ENCODE measurements at regions not wholly inside any gene's neighbourhood (a gene's known extent, or its start where the extent isn't known, plus 50 kb on each side); places are given as distances from the start of the nearest gene placed in this dataset.

DNA sequence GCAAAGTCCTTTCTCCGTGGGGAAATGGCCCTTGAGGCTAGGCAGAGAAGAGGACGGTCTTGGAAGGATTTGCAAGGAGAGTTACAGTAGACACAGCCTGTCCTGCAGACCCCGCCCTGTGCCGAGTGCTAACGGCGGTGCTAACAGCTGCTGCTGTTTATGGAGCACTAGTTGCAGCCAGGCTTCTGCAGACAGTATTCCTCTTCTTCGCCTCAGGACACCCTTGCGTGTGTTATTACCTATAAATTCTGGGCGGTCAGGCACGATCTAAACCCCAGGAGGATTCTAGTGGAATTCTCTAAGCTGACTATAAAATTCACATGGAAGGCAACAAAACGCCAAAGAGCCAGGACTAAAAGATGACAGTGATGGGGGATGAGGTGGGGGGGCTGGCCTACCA is 139.8 kb downstream of the GLI2 start:
- TF ChIP-seq CTCF (conservative IDR thresholded peaks at IDR 0.05) (no peak), EZH2 (IDR thresholded peaks at IDR 0.05; ENCODE audit: low read depth) (no peak)
